NCI-H2029 treated with DMSO at 0.1 percent for 48 hours (cell line): ENCODE measurements at regions not wholly inside any gene's neighbourhood (a gene's known extent, or its start where the extent isn't known, plus 50 kb on each side); places are given as distances from the start of the nearest gene placed in this dataset.

Source experiments
- DNase-seq: peaks from one replicate; lab custom pipeline; 2025; lab: John Stamatoyannopoulos, UW

DNA sequence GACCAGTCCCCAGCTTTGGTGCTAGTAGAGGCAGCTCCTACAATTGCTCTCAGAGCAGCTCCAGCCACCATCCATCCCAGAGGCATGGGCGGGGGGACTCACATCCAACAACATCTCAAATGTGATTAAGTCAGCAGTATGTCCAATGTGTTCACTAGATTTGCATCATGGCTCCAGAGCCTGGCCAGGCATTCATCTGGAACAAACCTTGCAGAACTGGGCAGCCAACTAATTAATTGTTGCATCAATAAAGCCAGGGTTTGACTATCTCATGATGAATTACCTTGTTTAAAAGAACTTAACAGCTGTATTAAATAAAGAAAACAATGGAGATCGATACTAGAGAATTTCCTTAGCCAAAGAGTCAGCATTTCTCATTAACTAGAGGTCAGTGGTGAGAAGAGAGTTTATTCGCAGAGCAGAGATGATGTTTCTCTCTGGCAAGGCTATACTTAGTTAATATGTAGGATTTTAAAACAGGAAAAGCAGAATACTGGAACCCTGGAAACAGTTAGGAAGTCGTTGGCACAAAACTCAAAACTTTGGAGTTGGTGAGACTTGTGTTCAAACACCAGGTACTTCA, 494.4 kb downstream of the GRIN2A start:
- DNase-seq: no peak

- DNase-seq: no peak
These were observed 492.6 kb downstream of the GRIN2A start for GRCh38 chr16:9689597-9689996.

DNA sequence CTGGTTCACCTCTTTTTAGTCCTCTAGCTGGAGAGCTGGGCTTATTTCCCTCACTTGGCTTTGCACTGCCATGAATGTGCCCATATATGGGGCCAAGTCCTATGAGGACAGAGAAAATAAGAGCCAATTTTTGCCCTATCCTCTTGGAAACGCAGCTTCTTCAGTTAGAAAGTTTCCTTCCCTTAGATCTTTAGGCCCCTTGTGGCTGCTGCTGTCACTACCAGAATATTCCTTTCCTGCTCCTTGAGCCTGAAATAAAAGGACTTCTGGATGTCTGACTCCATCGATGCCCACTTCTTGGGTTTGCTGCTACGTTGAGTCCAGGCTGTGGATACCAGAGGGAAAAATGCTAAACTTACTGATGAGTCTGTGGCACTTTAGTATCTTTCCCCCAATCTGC, 487.1 kb downstream of the GRIN2A start:
- no peak for DNase-seq
